ENCODE measurements at regions not wholly inside any gene's neighbourhood (a gene's known extent, or its start where the extent isn't known, plus 50 kb on each side); places are given as distances from the start of the nearest gene placed in this dataset.

- H3K4ac ChIP-seq (ENCODE audit: low read depth, low read length): no peak overlapping the region
Measured at GRCh38 chr6:15938107-15938506, 190.8 kb upstream of the MYLIP start.

GRCh38 chr6:15937602-15938001, 191.3 kb upstream of the MYLIP start:
- H3K79me1 ChIP-seq (ENCODE audit: low read length): no peaks in the 10 kb centered on the region
- no peak overlapping the region for H2BK12ac ChIP-seq (ENCODE audit: low read length)
- no peak overlapping the region for H3K18ac ChIP-seq (ENCODE audit: low read length)
- H2BK120ac ChIP-seq (ENCODE audit: insufficient read depth, low read length, poor library complexity): no peak overlapping the region
- H3K79me2 ChIP-seq (ENCODE audit: control insufficient read depth, insufficient read depth, low read length, poor library complexity): no peaks in the 10 kb centered on the region
- H3K9ac ChIP-seq (ENCODE audit: low read length): no peak overlapping the region
- no peak overlapping the region for H4K12ac ChIP-seq (ENCODE audit: low read depth, low read length)
- H4K91ac ChIP-seq (ENCODE audit: low read depth, low read length): no peak overlapping the region
- H2BK5ac ChIP-seq (ENCODE audit: low read depth, low read length, poor library complexity): no peak overlapping the region
- H3K23ac ChIP-seq (ENCODE audit: low read length): no peak overlapping the region
- H3K4me2 ChIP-seq (ENCODE audit: low read length): no peak overlapping the region
- no peaks in the 10 kb centered on the region for H3K27me3 ChIP-seq (ENCODE audit: insufficient read depth, low read length)
- no peak overlapping the region for H3K4me3 ChIP-seq (ENCODE audit: low read depth, low read length)
- DNase-seq: no peak
- H4K8ac ChIP-seq (ENCODE audit: low read depth, low read length): no peak overlapping the region
- no peak overlapping the region for H3K27ac ChIP-seq (ENCODE audit: low read depth, low read length)
- H2AK5ac ChIP-seq (ENCODE audit: low read length): no peak overlapping the region
- H3K36me3 ChIP-seq (ENCODE audit: control insufficient read depth in 1 of 2, insufficient read depth in 2 of 2, low read length in 2 of 2): no peaks in the 10 kb centered on the region
- no peak overlapping the region for H3K4ac ChIP-seq (ENCODE audit: low read depth, low read length)
- no CpG with 5 or more reads among the region's 3 CpGs for WGBS (ENCODE audit: extremely low coverage, insufficient coverage, insufficient read length)
- no peak overlapping the region for H2AFZ ChIP-seq (ENCODE audit: insufficient read depth, low read length, poor library complexity)
- no peaks in the 10 kb centered on the region for H3K4me1 ChIP-seq (ENCODE audit: control insufficient read depth in 1 of 2, insufficient read depth in 2 of 2, low read length in 2 of 2)
- no peak overlapping the region for H3K14ac ChIP-seq (ENCODE audit: low read length)
- H3K9me3 ChIP-seq (ENCODE audit: insufficient read depth, low read depth, low read length): no peaks in the 10 kb centered on the region

More at GRCh38 chr6:15938107-15938506, 190.8 kb upstream of the MYLIP start:
- no peaks in the 10 kb centered on the region for H3K79me1 ChIP-seq (ENCODE audit: low read length)
- H3K4me2 ChIP-seq (ENCODE audit: low read length): no peak overlapping the region
- H4K8ac ChIP-seq (ENCODE audit: low read depth, low read length): no peak overlapping the region
- H4K91ac ChIP-seq (ENCODE audit: low read depth, low read length): no peak overlapping the region
- H3K4me3 ChIP-seq (ENCODE audit: low read depth, low read length): no peak overlapping the region
- DNase-seq: no peak
- H3K4me1 ChIP-seq (ENCODE audit: control insufficient read depth in 1 of 2, insufficient read depth in 2 of 2, low read length in 2 of 2): no peaks in the 10 kb centered on the region
- H2BK12ac ChIP-seq (ENCODE audit: low read length): no peak overlapping the region
- no peak overlapping the region for H2BK5ac ChIP-seq (ENCODE audit: low read depth, low read length, poor library complexity)
- no peaks in the 10 kb centered on the region for H3K79me2 ChIP-seq (ENCODE audit: control insufficient read depth, insufficient read depth, low read length, poor library complexity)
- WGBS (ENCODE audit: extremely low coverage, insufficient coverage, insufficient read length): no CpG with 5 or more reads among the region's 3 CpGs
- no peak overlapping the region for H3K27ac ChIP-seq (ENCODE audit: low read depth, low read length)
- H4K12ac ChIP-seq (ENCODE audit: low read depth, low read length): no peak overlapping the region
- H3K14ac ChIP-seq (ENCODE audit: low read length): no peak overlapping the region
- H2AFZ ChIP-seq (ENCODE audit: insufficient read depth, low read length, poor library complexity): no peak overlapping the region
- no peaks in the 10 kb centered on the region for H3K27me3 ChIP-seq (ENCODE audit: insufficient read depth, low read length)
- H3K18ac ChIP-seq (ENCODE audit: low read length): no peak overlapping the region
- no peak overlapping the region for H3K23ac ChIP-seq (ENCODE audit: low read length)
- H3K9me3 ChIP-seq (ENCODE audit: insufficient read depth, low read depth, low read length): no peaks in the 10 kb centered on the region
- no peak overlapping the region for H2BK120ac ChIP-seq (ENCODE audit: insufficient read depth, low read length, poor library complexity)
- no peak overlapping the region for H3K9ac ChIP-seq (ENCODE audit: low read length)
- H3K36me3 ChIP-seq (ENCODE audit: control insufficient read depth in 1 of 2, insufficient read depth in 2 of 2, low read length in 2 of 2): no peaks in the 10 kb centered on the region
- no peak overlapping the region for H2AK5ac ChIP-seq (ENCODE audit: low read length)

- H3K79me1 ChIP-seq (ENCODE audit: low read length): no peaks in the 10 kb centered on the region
- H3K9me3 ChIP-seq (ENCODE audit: insufficient read depth, low read depth, low read length): no peaks in the 10 kb centered on the region
- H3K79me2 ChIP-seq (ENCODE audit: control insufficient read depth, insufficient read depth, low read length, poor library complexity): no peaks in the 10 kb centered on the region
- no peak overlapping the region for H4K8ac ChIP-seq (ENCODE audit: low read depth, low read length)
- no peaks in the 10 kb centered on the region for H3K4me1 ChIP-seq (ENCODE audit: control insufficient read depth in 1 of 2, insufficient read depth in 2 of 2, low read length in 2 of 2)
- no peak overlapping the region for H4K91ac ChIP-seq (ENCODE audit: low read depth, low read length)
- H3K9ac ChIP-seq (ENCODE audit: low read length): no peak overlapping the region
- no peak overlapping the region for H3K4me2 ChIP-seq (ENCODE audit: low read length)
- H2BK12ac ChIP-seq (ENCODE audit: low read length): no peak overlapping the region
- no peak overlapping the region for H2AFZ ChIP-seq (ENCODE audit: insufficient read depth, low read length, poor library complexity)
- no peak overlapping the region for H3K27ac ChIP-seq (ENCODE audit: low read depth, low read length)
- no peak overlapping the region for H2AK5ac ChIP-seq (ENCODE audit: low read length)
- no peak overlapping the region for H3K4ac ChIP-seq (ENCODE audit: low read depth, low read length)
- no peak overlapping the region for H2BK5ac ChIP-seq (ENCODE audit: low read depth, low read length, poor library complexity)
- no peak for DNase-seq
- no CpG with 5 or more reads among the region's 1 CpG for WGBS (ENCODE audit: extremely low coverage, insufficient coverage, insufficient read length)
- no peak overlapping the region for H2BK120ac ChIP-seq (ENCODE audit: insufficient read depth, low read length, poor library complexity)
- H3K36me3 ChIP-seq (ENCODE audit: control insufficient read depth in 1 of 2, insufficient read depth in 2 of 2, low read length in 2 of 2): no peaks in the 10 kb centered on the region
- H3K18ac ChIP-seq (ENCODE audit: low read length): no peak overlapping the region
- H4K12ac ChIP-seq (ENCODE audit: low read depth, low read length): no peak overlapping the region
- no peaks in the 10 kb centered on the region for H3K27me3 ChIP-seq (ENCODE audit: insufficient read depth, low read length)
- H3K14ac ChIP-seq (ENCODE audit: low read length): no peak overlapping the region
- no peak overlapping the region for H3K4me3 ChIP-seq (ENCODE audit: low read depth, low read length)
- no peak overlapping the region for H3K23ac ChIP-seq (ENCODE audit: low read length)
Measured at GRCh38 chr6:15936503-15936902, 192.4 kb upstream of the MYLIP start.

GRCh38 chr6:15935661-15936060, 193.2 kb upstream of the MYLIP start:
- H3K27me3 ChIP-seq (ENCODE audit: insufficient read depth, low read length): peaks cover under 1% of the 10 kb centered on the region
- no peak overlapping the region for H2BK120ac ChIP-seq (ENCODE audit: insufficient read depth, low read length, poor library complexity)
- H3K4me3 ChIP-seq (ENCODE audit: low read depth, low read length): no peak overlapping the region
- no peak overlapping the region for H3K4me2 ChIP-seq (ENCODE audit: low read length)
- no peak overlapping the region for H3K4ac ChIP-seq (ENCODE audit: low read depth, low read length)
- no peak overlapping the region for H2BK5ac ChIP-seq (ENCODE audit: low read depth, low read length, poor library complexity)
- H3K23ac ChIP-seq (ENCODE audit: low read length): no peak overlapping the region
- no peak overlapping the region for H3K9ac ChIP-seq (ENCODE audit: low read length)
- no peak overlapping the region for H4K12ac ChIP-seq (ENCODE audit: low read depth, low read length)
- no peaks in the 10 kb centered on the region for H3K79me1 ChIP-seq (ENCODE audit: low read length)
- H3K27ac ChIP-seq (ENCODE audit: low read depth, low read length): no peak overlapping the region
- H2AK5ac ChIP-seq (ENCODE audit: low read length): no peak overlapping the region
- WGBS (ENCODE audit: extremely low coverage, insufficient coverage, insufficient read length): no CpG with 5 or more reads among the region's 1 CpG
- peaks cover 3% of the 10 kb centered on the region for H3K9me3 ChIP-seq (ENCODE audit: insufficient read depth, low read depth, low read length)
- no peak overlapping the region for H4K8ac ChIP-seq (ENCODE audit: low read depth, low read length)
- H3K18ac ChIP-seq (ENCODE audit: low read length): no peak overlapping the region
- no peaks in the 10 kb centered on the region for H3K4me1 ChIP-seq (ENCODE audit: control insufficient read depth in 1 of 2, insufficient read depth in 2 of 2, low read length in 2 of 2)
- H4K91ac ChIP-seq (ENCODE audit: low read depth, low read length): no peak overlapping the region
- H3K36me3 ChIP-seq (ENCODE audit: control insufficient read depth in 1 of 2, insufficient read depth in 2 of 2, low read length in 2 of 2): no peaks in the 10 kb centered on the region
- H3K79me2 ChIP-seq (ENCODE audit: control insufficient read depth, insufficient read depth, low read length, poor library complexity): no peaks in the 10 kb centered on the region
- no peak overlapping the region for H2AFZ ChIP-seq (ENCODE audit: insufficient read depth, low read length, poor library complexity)
- DNase-seq: no peak
- no peak overlapping the region for H3K14ac ChIP-seq (ENCODE audit: low read length)
- H2BK12ac ChIP-seq (ENCODE audit: low read length): no peak overlapping the region
